HG03439 (cell line): ENCODE measurements at regions not wholly inside any gene's neighbourhood (a gene's known extent, or its start where the extent isn't known, plus 50 kb on each side); places are given as distances from the start of the nearest gene placed in this dataset.

Source experiments
- ATAC-seq: cut with Tn5 transposase; IDR thresholded peaks from one replicate; pipeline ENCODE4 v1.9.1; 2021; ENCODE audit warnings: mild to moderate bottlenecking, moderate library complexity; ENCODE audit not compliant: unreplicated experiment

GRCh38 chr2:176495826-176496225 is 226.6 kb downstream of the MTX2 start:
- ATAC-seq: no peak

GRCh38 chr2:176496761-176497160 is 227.5 kb downstream of the MTX2 start:
- ATAC-seq: no peak

GRCh38 chr2:176500901-176501300 is 231.7 kb downstream of the MTX2 start:
- no peak for ATAC-seq

GRCh38 chr2:176501617-176502016 is 232.4 kb downstream of the MTX2 start:
- no peak for ATAC-seq

- ATAC-seq: no peak
These were observed 233.4 kb downstream of the MTX2 start for GRCh38 chr2:176502619-176503018.

GRCh38 chr2:176503776-176504175 is 234.5 kb downstream of the MTX2 start:
- no peak for ATAC-seq

- no peak for ATAC-seq
These were observed 235.2 kb downstream of the MTX2 start for GRCh38 chr2:176504440-176504839.

- ATAC-seq: no peak
These were observed 238.5 kb downstream of the MTX2 start for GRCh38 chr2:176507786-176508185.

- ATAC-seq: peak; percentile 25
These were observed 239.1 kb downstream of the MTX2 start for GRCh38 chr2:176508374-176508773.

GRCh38 chr2:176508984-176509740 is 239.9 kb downstream of the MTX2 start:
- ATAC-seq: peak; percentile 64

GRCh38 chr2:176514276-176514675 is 245.0 kb downstream of the MTX2 start:
- ATAC-seq: no peak

GRCh38 chr2:176514805-176515500 is 245.7 kb downstream of the MTX2 start:
- ATAC-seq: no peak

GRCh38 chr2:176516051-176516602 is 246.9 kb downstream of the MTX2 start:
- ATAC-seq: no peak

GRCh38 chr2:176518823-176519222 is 249.6 kb downstream of the MTX2 start:
- no peak for ATAC-seq

GRCh38 chr2:176521878-176522670 is 252.8 kb downstream of the MTX2 start:
- no peak for ATAC-seq

GRCh38 chr2:176525086-176525485 is 255.8 kb downstream of the MTX2 start:
- ATAC-seq: no peak

GRCh38 chr2:176526995-176527901 is 258.0 kb downstream of the MTX2 start:
- ATAC-seq: no peak

GRCh38 chr2:176531608-176532007 is 262.4 kb downstream of the MTX2 start:
- ATAC-seq: no peak

GRCh38 chr2:176533505-176534193 is 264.4 kb downstream of the MTX2 start:
- no peak for ATAC-seq
